Right cardiac atrium (tissue), 5 donors: ENCODE measurements at regions not wholly inside any gene's neighbourhood (a gene's known extent, or its start where the extent isn't known, plus 50 kb on each side); places are given as distances from the start of the nearest gene placed in this dataset.
A peak's percentile ranks its signal among the peaks of the same experiment; 100 is the strongest.

Experiments
- ATAC-seq, 2 donors: fragments of 200-7000 bp; cut with Tn5 transposase; one replicate each; pipeline versions ENCODE4 v1.8.0 to v1.9.1; 2020; ENCODE audit warnings: moderate library complexity in 2 of 2, mild to moderate bottlenecking in 1 of 2
- DNase-seq, 3 donors: peaks; one replicate each; pipeline ENCODE4 v3.0.0-alpha.2; 2020
- H3K27ac ChIP-seq: one replicate; pipeline ENCODE4 v1.5.1; 2013; ENCODE audit warnings: mild to moderate bottlenecking, low read length, control low read depth, moderate library complexity
- H3K27me3 ChIP-seq: one replicate; pipeline ENCODE4 v1.6.1; 2013; ENCODE audit not compliant: control insufficient read depth, insufficient read depth
- H3K4me1 ChIP-seq: one replicate; pipeline ENCODE4 v1.6.1; 2013; ENCODE audit warnings: low read length; ENCODE audit not compliant: control insufficient read depth, insufficient read depth
- H3K4me3 ChIP-seq: one replicate; pipeline ENCODE4 v1.5.1; 2013; ENCODE audit warnings: low read length, control low read depth
- H3K9me3 ChIP-seq: one replicate; pipeline ENCODE4 v1.6.1; 2013; ENCODE audit warnings: low read length; ENCODE audit not compliant: control insufficient read depth
- WGBS: extraction: QIAGEN DNeasy Blood & Tissue Kit; methylation state at CpG from one replicate; pipeline ENCODE4 v1.1.7; 2013; 5-methylcytosine and 5-hydroxymethylcytosine counted together
- intact Hi-C, 4 donors: fragments of 100-400 bp; cut with DNase I; formaldehyde crosslinking; loops; one replicate each; pipeline versions ENCODE4 v1.11.0 to v1.14.0; 2022 to 2023
- donor health status: healthy with polysubstance abuse.
- donor health status: DM: no; HTN: yes; CAD: no.
- donor health status: DM: no; HTN: no; CAD: no.
- donor health status: DM: no; HTN: yes; CAD: no; lungs with severe emphysema.
- donor health status: DM: yes; HTN: yes; CAD: no.

DNA sequence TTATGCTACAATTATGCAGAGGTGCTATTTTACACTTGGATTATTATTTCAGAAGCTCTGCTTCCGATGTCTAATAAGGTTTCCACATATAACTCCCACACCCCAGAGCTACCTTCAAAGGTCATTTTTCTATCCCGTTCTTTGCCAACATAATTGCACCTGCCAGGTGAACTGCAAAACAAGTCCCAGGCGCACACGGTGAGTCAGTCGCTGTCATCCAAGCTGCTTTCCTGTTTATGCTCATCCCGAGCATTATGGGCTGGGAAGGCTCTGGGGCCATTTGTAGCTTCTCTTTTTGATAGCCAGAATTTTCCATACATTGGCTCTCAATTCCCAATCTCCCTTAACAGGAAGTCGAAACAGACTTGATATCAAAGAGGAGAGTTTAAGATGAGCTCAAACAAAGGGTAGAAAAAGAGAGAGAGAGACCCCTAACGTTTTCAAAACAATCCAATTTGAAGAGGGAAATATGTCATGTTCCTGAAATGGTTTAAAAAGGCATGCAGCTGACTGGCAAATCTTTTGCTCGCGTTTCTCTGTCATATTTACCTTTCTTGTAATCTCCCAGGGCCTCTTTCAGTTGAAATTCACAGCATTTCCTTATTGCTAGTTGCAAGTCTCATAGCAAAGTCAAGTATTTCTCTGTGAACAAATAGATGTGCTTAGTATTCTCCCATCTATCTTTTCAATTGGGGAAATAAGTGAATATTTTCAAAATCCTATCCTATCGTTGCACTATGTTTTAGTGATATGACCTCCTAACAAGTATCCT lies 815.9 kb downstream of the KCNA4 start:
- Histone ChIP-seq H3K27ac (no peak overlapping the region), H3K4me1 (no peaks in the 10 kb centered on the region), H3K27me3 (no peaks in the 10 kb centered on the region), H3K4me3 (no peak overlapping the region), H3K9me3 (no peaks in the 10 kb centered on the region)
- 62% methylated on average over 11 of the region's 11 CpGs for WGBS
- DNase-seq (no peak), ATAC-seq (no peak)
- intact Hi-C loops, result no loop called here

DNA sequence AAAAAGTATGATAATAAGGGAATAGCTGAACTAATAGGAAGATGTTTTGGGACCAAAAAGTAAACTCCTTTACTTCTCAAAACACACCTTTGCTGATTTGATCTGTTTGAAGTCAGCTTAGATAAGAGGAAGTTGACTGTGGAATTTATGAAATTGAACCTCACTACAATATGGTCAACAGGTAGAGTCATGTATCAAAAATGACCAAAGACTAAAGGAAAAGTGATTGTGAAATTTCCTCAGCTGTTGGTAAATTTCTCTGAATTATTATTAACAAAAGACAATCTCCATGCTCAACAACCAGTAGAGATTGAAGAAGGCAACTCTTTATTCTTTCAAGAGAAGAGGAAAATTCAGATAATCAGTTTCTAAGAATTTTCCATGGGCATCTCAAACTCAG lies 826.5 kb downstream of the KCNA4 start:
- H3K4me1 ChIP-seq, result no peaks in the 10 kb centered on the region
- no peak overlapping the region for H3K27ac ChIP-seq
- H3K9me3 ChIP-seq, result no peaks in the 10 kb centered on the region
- no peak for DNase-seq
- no peak for ATAC-seq
- no peaks in the 10 kb centered on the region for H3K27me3 ChIP-seq
- intact Hi-C loops, result no loop called here
- no peak overlapping the region for H3K4me3 ChIP-seq

DNA sequence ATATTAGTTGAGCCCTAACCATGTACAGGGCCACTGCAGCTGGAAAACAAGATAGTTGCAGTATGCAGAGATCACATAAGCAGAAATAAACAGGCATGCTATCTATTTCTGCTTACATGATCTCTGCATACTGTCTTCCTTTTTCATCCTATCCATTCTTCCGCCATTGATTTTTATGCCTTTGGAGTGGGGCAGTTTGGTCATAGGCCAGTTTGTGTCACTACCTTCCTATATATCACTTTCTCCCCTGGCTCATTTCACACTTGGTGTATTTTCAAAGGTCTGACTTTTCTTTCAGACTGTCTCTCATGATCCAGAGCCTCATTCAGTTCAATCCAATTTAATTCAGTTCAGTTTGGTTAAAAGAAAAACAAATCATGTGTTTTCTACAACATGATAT lies 829.6 kb downstream of the KCNA4 start:
- Histone ChIP-seq H3K9me3 (no peaks in the 10 kb centered on the region), H3K27me3 (no peaks in the 10 kb centered on the region), H3K4me1 (no peaks in the 10 kb centered on the region), H3K27ac (no peak overlapping the region), H3K4me3 (no peak overlapping the region)
- no peak for DNase-seq
- 92% methylated on average over 1 of the region's 1 CpG for WGBS
- intact Hi-C loops, result no loop called here
- ATAC-seq, result no peak

DNA sequence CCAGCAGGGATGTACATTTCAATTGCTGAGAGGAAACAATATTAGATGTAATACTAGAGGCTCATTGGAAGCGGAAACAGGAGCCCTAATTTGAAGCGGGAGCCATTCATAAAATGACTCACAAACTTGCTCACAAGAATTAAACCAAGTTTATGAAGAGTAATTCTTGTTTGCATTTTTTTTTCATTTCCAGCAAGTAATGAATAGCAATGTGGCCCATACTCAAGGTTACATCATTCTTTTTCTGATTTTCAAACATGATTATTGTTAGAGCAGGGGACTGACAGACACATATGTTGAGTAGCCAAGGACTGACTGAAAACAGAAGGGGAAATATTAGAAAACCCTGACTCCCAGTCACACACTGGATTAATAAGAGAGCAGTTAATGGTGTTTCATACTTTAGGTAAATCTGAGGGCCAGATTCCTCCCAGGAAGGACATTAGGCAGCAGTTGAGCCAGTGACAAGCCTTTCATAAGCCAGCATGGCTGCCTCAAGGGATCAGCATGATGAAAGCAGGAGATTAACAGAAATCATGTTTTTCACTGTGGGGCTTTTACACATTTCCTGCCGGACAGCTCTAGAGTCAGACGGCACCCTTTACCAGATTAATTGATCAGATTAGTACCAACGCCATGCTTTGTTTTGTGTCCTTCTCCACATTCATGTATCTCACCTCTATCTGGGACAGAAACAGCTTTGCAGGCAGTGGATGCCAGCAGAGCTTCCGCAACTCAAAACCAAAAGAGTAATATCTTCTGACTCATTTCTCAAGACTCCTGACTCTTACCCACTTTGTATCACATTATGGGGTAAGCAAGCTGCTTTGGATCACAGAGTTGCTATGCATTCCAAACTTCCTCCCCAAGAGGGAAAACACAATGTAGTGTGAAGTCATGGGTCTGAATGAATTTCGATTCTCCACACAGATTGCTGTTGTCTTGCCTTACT lies 831.6 kb downstream of the KCNA4 start:
- intact Hi-C loops, result no loop called here
- Histone ChIP-seq H3K4me1 (no peaks in the 10 kb centered on the region), H3K27ac (no peak overlapping the region), H3K9me3 (no peaks in the 10 kb centered on the region), H3K27me3 (no peaks in the 10 kb centered on the region), H3K4me3 (no peak overlapping the region)
- ATAC-seq (no peak), DNase-seq (peak in 1 of 3 donors; percentile 13)
- 55% methylated on average over 7 of the region's 7 CpGs for WGBS

DNA sequence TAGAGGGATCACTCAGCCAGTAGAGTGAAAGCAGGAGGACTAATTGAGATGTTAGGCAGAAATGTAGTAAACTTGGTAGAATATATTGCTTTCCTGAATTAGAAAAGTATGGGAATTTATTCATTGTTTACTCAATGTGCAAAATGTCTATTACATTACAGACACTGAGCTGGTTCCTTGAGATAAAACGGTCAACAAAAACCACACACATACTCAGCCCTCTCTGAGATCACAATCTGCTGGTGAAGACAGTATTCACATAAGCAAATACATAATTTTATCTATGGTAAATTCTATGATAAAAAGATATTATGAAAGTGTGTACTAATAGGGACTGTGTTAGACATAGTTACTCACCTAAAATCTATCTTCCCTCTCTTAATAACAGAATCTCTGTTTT lies 833.5 kb downstream of the KCNA4 start:
- ATAC-seq (no peak), DNase-seq (no peak)
- no peak overlapping the region for H3K4me3 ChIP-seq
- no peaks in the 10 kb centered on the region for H3K4me1 ChIP-seq
- no peak overlapping the region for H3K27ac ChIP-seq
- WGBS, result 72% methylated on average over 1 of the region's 1 CpG
- intact Hi-C loops, result no loop called here
- H3K9me3 ChIP-seq, result no peaks in the 10 kb centered on the region
- H3K27me3 ChIP-seq, result no peaks in the 10 kb centered on the region

DNA sequence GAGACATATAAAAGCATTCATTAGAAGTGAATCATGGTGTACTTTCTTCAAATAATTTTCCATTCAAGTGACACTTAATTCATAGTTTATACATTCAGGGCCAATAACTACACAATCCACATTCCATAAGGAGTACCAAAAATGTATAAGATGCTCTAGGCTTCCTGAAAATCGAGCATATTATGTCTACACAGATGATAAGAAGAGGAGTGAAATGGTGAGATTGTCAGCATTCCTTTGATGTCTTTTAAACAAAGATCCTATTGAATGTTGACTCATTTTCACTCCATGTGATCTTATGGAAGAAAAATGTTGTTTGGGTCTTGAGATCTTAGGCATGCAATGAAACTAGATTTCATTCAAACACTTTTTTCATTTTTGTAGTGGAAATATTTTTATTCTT lies 843.2 kb downstream of the KCNA4 start:
- intact Hi-C loops, result no loop called here
- Histone ChIP-seq H3K4me3 (no peak overlapping the region), H3K4me1 (no peaks in the 10 kb centered on the region), H3K27me3 (no peaks in the 10 kb centered on the region), H3K9me3 (no peaks in the 10 kb centered on the region), H3K27ac (no peak overlapping the region)
- 15% methylated on average over 1 of the region's 1 CpG for WGBS
- no peak for DNase-seq
- ATAC-seq, result no peak

DNA sequence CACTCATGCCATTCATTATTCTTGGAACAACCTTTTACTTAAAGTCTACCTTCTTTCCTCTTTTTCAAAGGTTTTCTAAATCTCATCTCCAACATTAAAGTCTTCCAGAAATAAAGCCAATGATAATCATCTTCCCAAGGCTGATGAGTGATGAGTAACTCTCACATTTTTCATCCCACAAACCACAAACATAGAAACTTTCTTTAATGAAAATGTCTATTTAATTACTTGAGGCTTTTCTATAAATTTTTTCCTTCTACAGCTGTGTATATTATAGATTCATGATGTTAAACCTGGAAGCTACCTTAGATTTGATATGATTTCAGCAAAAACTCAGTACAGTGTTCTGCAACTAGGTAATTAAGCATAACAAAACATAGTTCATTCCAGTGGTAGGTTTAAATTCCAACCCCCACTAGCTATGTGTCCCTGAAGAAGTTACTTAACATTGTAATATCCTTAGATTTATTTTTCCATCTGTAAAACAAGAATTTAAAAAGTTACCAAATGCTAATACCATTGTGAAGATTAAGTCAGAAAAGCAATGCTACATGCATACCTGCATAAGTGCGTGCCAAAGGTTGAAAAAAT lies 845.4 kb downstream of the KCNA4 start:
- H3K4me1 ChIP-seq, result no peaks in the 10 kb centered on the region
- WGBS, result 84% methylated on average over 1 of the region's 1 CpG
- no peaks in the 10 kb centered on the region for H3K27me3 ChIP-seq
- intact Hi-C loops, result no loop called here
- ATAC-seq (no peak), DNase-seq (no peak)
- no peak overlapping the region for H3K27ac ChIP-seq
- no peak overlapping the region for H3K4me3 ChIP-seq
- H3K9me3 ChIP-seq, result no peaks in the 10 kb centered on the region

DNA sequence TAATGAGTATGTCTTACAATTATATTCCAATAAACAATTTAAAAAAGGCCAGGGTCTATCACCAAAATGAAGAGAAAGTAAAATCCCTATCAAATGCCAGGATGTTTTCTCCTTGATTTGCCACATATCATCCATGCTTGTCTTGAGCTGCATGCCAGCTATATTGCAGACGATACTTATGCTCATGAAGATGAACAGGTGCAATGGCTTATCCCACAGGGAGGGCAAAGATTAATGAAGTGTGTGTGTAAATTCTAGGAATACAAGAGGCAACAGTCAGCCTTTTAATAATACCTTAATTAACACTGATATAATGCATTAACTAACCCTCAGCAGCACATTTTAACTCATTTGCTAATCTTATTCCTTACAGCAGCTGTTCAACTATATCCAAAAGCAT lies 850.5 kb downstream of the KCNA4 start:
- H3K9me3 ChIP-seq, result no peaks in the 10 kb centered on the region
- no peak overlapping the region for H3K27ac ChIP-seq
- 80% methylated on average over 1 of the region's 1 CpG for WGBS
- no peak overlapping the region for H3K4me3 ChIP-seq
- H3K27me3 ChIP-seq, result no peaks in the 10 kb centered on the region
- intact Hi-C loops, result no loop called here
- no peaks in the 10 kb centered on the region for H3K4me1 ChIP-seq
- ATAC-seq (no peak), DNase-seq (no peak)

DNA sequence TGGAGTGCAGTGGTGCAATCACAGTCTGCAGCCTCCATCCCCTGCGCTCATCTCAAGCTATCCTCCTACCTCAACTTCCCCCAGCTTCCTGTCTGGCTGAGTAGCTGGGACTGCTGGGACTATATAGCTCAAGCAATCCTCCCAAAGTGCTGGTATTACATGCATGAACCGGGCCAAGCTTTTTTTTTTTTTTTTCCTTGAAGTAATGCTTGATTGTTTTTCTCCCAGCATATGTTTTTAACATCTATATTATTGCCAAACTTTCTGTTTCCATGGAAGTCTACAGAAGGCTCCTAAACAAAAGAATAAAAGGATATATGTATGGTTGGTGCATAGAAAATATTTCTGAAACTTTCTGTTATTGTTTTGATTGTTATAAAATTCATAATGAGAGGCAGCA lies 853.6 kb downstream of the KCNA4 start:
- ATAC-seq (no peak), DNase-seq (no peak)
- Histone ChIP-seq H3K4me1 (no peaks in the 10 kb centered on the region), H3K27ac (no peak overlapping the region), H3K4me3 (no peak overlapping the region), H3K9me3 (no peaks in the 10 kb centered on the region), H3K27me3 (no peaks in the 10 kb centered on the region)
- WGBS, result 60% methylated on average over 2 of the region's 2 CpGs
- intact Hi-C loops, result no loop called here

DNA sequence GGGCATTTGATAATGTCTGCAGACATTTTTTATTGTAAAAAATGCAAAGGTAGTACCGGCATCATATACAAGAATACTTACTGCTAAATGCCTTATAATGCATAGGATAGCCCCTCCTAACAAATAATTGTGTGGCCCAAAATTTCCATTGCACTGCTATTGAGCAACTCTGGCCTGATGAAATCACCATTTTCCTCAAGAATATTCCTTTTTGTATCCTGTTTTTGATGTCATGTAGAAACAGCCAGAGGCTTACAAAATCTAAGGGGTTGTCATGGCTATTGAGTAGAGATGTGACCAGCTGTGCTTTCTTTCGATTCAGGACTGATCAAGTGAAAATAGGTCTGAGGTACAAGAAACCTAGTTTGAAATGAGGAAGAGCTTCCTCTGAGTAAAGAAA lies 854.3 kb downstream of the KCNA4 start:
- 88% methylated on average over 2 of the region's 2 CpGs for WGBS
- Histone ChIP-seq H3K9me3 (no peaks in the 10 kb centered on the region), H3K27me3 (no peaks in the 10 kb centered on the region), H3K4me3 (no peak overlapping the region), H3K27ac (no peak overlapping the region), H3K4me1 (no peaks in the 10 kb centered on the region)
- no peak for DNase-seq
- intact Hi-C loops, result no loop called here
- ATAC-seq, result no peak

DNA sequence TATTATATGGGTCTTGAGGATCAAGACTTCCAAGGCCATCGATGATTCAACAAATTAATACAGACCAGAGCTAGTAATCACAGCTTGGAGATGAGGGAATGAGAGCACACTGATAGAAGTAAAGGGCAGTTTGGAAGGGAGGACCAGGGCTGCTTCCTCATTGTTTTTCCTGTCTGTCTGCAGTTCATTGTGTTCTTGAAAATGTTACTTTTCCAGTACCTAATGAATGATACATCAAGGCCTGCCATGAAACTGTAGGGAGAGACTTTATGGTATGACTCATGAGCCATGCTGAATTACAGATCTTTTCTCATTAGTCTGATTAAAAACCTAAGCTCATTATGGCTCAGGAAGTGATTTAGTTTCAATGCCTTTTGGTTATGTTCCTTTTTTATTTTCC lies 855.6 kb downstream of the KCNA4 start:
- Histone ChIP-seq H3K27me3 (no peaks in the 10 kb centered on the region), H3K4me3 (no peak overlapping the region), H3K4me1 (no peaks in the 10 kb centered on the region), H3K9me3 (no peaks in the 10 kb centered on the region), H3K27ac (no peak overlapping the region)
- DNase-seq, result no peak
- intact Hi-C loops, result no loop called here
- ATAC-seq, result no peak
- 74% methylated on average over 1 of the region's 1 CpG for WGBS
